Activated CD8-positive, alpha-beta T cell treated with anti-CD3 and anti-CD28 coated beads for 36 hours (primary cell): ENCODE measurements at regions not wholly inside any gene's neighbourhood (a gene's known extent, or its start where the extent isn't known, plus 50 kb on each side); places are given as distances from the start of the nearest gene placed in this dataset.

ENCODE experiments used
- ATAC-seq: fragments of 200-7000 bp; cut with Tn5 transposase; one replicate; pipeline ENCODE4 v1.10.0; 2021; ENCODE audit warnings: mild to moderate bottlenecking, moderate library complexity
- CTCF ChIA-PET: fragments of 350-600 bp; sonication (Branson Sonifier 250); formaldehyde crosslinking; loops from one replicate; lab custom pipeline; 2021; ENCODE audit warnings: antibody characterized with exemption; lab: Charles Lee
- POLR2A ChIA-PET: fragments of 350-600 bp; sonication (Branson Sonifier 250); formaldehyde crosslinking; loops from one replicate; lab custom pipeline; 2021; ENCODE audit warnings: antibody characterized with exemption; lab: Charles Lee
- DNase-seq: peaks from one replicate; pipeline ENCODE4 v3.0.0-alpha.2; 2020
- H3K27ac Mint-ChIP-seq: one replicate; pipeline ENCODE4 v1.8.0; 2021; ENCODE audit warnings: mild to moderate bottlenecking, mixed read lengths
- H3K27me3 Mint-ChIP-seq: one replicate; pipeline ENCODE4 v1.8.0; 2021; ENCODE audit warnings: mixed read lengths
- H3K36me3 Mint-ChIP-seq: one replicate; pipeline ENCODE4 v1.8.0; 2021; ENCODE audit warnings: low read depth, mixed read lengths
- H3K4me1 Mint-ChIP-seq: one replicate; pipeline ENCODE4 v1.8.0; 2021; ENCODE audit warnings: low read depth, mixed read lengths
- H3K4me3 Mint-ChIP-seq: one replicate; pipeline ENCODE4 v1.8.0; 2021; ENCODE audit warnings: mild to moderate bottlenecking, moderate library complexity, mixed read lengths
- H3K9me3 Mint-ChIP-seq: one replicate; pipeline ENCODE4 v1.8.0; 2021; ENCODE audit warnings: mixed read lengths
- intact Hi-C: fragments of 100-400 bp; cut with micrococcal nuclease; formaldehyde crosslinking; loops from one replicate; pipeline ENCODE4 v1.10.0; 2022
- TF ChIP-seq, protein P1 (sequence below): fragments of 200-600 bp; IDR thresholded peaks from one replicate; pipeline ENCODE4 v1.8.0; 2022; ENCODE audit warnings: antibody characterized with exemption, mild to moderate bottlenecking

DNA sequence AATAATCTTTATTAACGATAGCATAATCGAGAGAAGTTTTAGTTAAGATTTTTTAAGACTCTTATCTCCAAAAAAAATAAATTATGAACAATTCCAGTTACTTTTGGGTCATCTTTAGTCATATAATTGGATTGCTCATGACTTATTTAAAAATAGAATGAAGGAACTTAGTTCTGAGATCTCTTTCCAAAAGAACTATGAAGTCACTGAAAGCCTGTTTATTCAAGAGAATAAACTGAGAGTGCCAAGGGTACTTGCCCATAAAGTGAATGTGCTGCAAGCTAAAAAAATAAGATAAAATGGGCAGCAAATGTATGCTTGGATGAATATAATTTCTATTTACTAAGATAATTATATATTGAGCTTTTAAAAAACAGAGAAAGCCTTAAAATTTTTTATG lies 176.5 kb upstream of the PLSCR5 start:
- ChIA-PET CTCF (no interaction called here), POLR2A (no interaction called here)
- Mint-ChIP-seq H3K36me3 (no peaks in the 10 kb centered on the region), H3K9me3 (no peaks in the 10 kb centered on the region), H3K4me1 (no peaks in the 10 kb centered on the region), H3K4me3 (no peak overlapping the region), H3K27me3 (no peaks in the 10 kb centered on the region), H3K27ac (no peak overlapping the region)
- intact Hi-C loops = no loop called here
- TF ChIP-seq, protein P1, sequence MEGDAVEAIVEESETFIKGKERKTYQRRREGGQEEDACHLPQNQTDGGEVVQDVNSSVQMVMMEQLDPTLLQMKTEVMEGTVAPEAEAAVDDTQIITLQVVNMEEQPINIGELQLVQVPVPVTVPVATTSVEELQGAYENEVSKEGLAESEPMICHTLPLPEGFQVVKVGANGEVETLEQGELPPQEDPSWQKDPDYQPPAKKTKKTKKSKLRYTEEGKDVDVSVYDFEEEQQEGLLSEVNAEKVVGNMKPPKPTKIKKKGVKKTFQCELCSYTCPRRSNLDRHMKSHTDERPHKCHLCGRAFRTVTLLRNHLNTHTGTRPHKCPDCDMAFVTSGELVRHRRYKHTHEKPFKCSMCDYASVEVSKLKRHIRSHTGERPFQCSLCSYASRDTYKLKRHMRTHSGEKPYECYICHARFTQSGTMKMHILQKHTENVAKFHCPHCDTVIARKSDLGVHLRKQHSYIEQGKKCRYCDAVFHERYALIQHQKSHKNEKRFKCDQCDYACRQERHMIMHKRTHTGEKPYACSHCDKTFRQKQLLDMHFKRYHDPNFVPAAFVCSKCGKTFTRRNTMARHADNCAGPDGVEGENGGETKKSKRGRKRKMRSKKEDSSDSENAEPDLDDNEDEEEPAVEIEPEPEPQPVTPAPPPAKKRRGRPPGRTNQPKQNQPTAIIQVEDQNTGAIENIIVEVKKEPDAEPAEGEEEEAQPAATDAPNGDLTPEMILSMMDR = no peak
- ATAC-seq = no peak
- no peak for DNase-seq

GRCh38 chr3:146781059-146781458 lies 175.9 kb upstream of the PLSCR5 start:
- Mint-ChIP-seq H3K27ac (no peak overlapping the region), H3K9me3 (no peaks in the 10 kb centered on the region), H3K4me3 (no peak overlapping the region), H3K4me1 (no peaks in the 10 kb centered on the region), H3K27me3 (no peaks in the 10 kb centered on the region), H3K36me3 (no peaks in the 10 kb centered on the region)
- DNase-seq (no peak), ATAC-seq (no peak)
- TF ChIP-seq, protein P1 = no peak
- intact Hi-C loops = no loop called here
- ChIA-PET POLR2A (no interaction called here), CTCF (no interaction called here)

DNA sequence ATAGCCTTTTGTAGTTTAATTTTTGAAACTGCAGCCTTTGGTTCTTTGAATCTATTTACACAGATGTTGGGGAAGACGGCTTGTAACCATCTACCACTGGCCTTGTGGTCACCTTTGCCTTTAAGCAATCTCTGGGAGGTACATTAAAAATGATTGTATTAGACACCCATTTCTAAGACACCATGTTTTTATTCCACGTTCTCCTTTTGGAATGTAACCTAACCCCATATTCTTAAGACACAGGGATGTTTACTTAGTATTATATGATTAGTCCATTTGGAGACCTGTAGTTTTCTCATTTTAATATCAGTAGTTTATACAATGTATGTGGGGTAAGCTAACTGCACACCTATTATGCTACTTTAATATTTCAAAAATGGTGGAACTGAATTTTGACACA lies 175.1 kb upstream of the PLSCR5 start:
- Mint-ChIP-seq H3K27ac (no peak overlapping the region), H3K9me3 (no peaks in the 10 kb centered on the region), H3K27me3 (no peaks in the 10 kb centered on the region), H3K4me3 (no peak overlapping the region), H3K4me1 (no peaks in the 10 kb centered on the region), H3K36me3 (no peaks in the 10 kb centered on the region)
- no peak for ATAC-seq
- DNase-seq = no peak
- intact Hi-C loops = no loop called here
- TF ChIP-seq, protein P1 = no peak
- CTCF ChIA-PET = no interaction called here
- POLR2A ChIA-PET = no interaction called here

DNA sequence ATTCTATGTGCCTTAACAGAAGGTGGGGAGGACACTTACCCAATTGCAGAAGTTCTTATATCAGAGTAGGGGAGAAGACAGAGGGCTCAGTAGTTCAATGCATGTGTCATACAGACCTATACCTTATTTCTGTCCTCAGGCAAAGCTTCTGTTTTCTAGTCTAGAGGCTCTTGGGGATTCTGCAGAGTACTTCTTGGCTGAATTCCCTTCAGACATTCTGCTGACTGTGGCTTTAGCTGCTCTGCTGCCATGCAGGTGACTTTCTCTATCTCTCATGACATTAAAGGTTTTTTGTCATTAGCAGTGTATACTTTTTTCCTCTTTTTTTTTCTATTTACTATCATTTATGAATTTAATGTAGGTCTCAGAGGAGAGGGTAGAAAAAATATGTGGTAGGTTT lies 172.8 kb upstream of the PLSCR5 start:
- no peaks in the 10 kb centered on the region for H3K9me3 Mint-ChIP-seq
- no peaks in the 10 kb centered on the region for H3K27me3 Mint-ChIP-seq
- H3K4me3 Mint-ChIP-seq = no peak overlapping the region
- POLR2A ChIA-PET = no interaction called here
- no peak overlapping the region for H3K27ac Mint-ChIP-seq
- H3K4me1 Mint-ChIP-seq = no peaks in the 10 kb centered on the region
- H3K36me3 Mint-ChIP-seq = no peaks in the 10 kb centered on the region
- DNase-seq (no peak), ATAC-seq (no peak)
- intact Hi-C loops = no loop called here
- CTCF ChIA-PET = no interaction called here
- TF ChIP-seq, protein P1 = no peak

GRCh38 chr3:146772211-146772743 lies 167.1 kb upstream of the PLSCR5 start:
- TF ChIP-seq, protein P1 = no peak
- no peaks in the 10 kb centered on the region for H3K4me1 Mint-ChIP-seq
- no peaks in the 10 kb centered on the region for H3K36me3 Mint-ChIP-seq
- peaks cover 3% of the 10 kb centered on the region for H3K9me3 Mint-ChIP-seq
- ChIA-PET CTCF (no interaction called here), POLR2A (no interaction called here)
- intact Hi-C loops = no loop called here
- ATAC-seq (no peak), DNase-seq (no peak)
- no peak overlapping the region for H3K4me3 Mint-ChIP-seq
- no peak overlapping the region for H3K27ac Mint-ChIP-seq
- H3K27me3 Mint-ChIP-seq = no peaks in the 10 kb centered on the region
